Naive B cell (primary cell): ENCODE measurements at regions not wholly inside any gene's neighbourhood (a gene's known extent, or its start where the extent isn't known, plus 50 kb on each side); places are given as distances from the start of the nearest gene placed in this dataset.

ENCODE experiments used
- ATAC-seq, 2 donors: fragments of 150-1000 bp; cut with Tn5 transposase; 2 replicates each; pipeline ENCODE4 v1.10.0; 2021; ENCODE audit warnings: low read depth in 2 of 2, mild to moderate bottlenecking in 2 of 2, moderate library complexity in 2 of 2
- DNase-seq: peaks from one replicate; pipeline ENCODE4 v3.0.0; 2022
- H3K27ac Mint-ChIP-seq, 6 donors: one replicate each; pipeline ENCODE4 v1.8.0; 2020 to 2022; ENCODE audit warnings: mild to moderate bottlenecking in 6 of 6, mixed read lengths in 6 of 6, moderate library complexity in 5 of 6, inconsistent platforms in 2 of 6
- H3K27me3 Mint-ChIP-seq, 3 donors: one replicate each; pipeline ENCODE4 v1.8.0; 2021 to 2022; ENCODE audit warnings: mixed read lengths in 3 of 3, mild to moderate bottlenecking in 1 of 3
- H3K36me3 Mint-ChIP-seq, 2 donors: one replicate each; pipeline ENCODE4 v1.8.0; 2020 to 2022; ENCODE audit warnings: mixed read lengths in 2 of 2, inconsistent platforms in 1 of 2, mild to moderate bottlenecking in 1 of 2
- H3K4me1 Mint-ChIP-seq, 3 donors: one replicate each; pipeline ENCODE4 v1.8.0; 2020 to 2022; ENCODE audit warnings: mixed read lengths in 3 of 3, inconsistent platforms in 1 of 3, mild to moderate bottlenecking in 1 of 3, moderate library complexity in 1 of 3
- H3K4me3 Mint-ChIP-seq, 8 donors: one replicate each; pipeline ENCODE4 v1.8.0; 2020 to 2022; ENCODE audit warnings: mild to moderate bottlenecking in 8 of 8, mixed read lengths in 8 of 8, moderate library complexity in 8 of 8, inconsistent platforms in 2 of 8
- H3K9me3 Mint-ChIP-seq, 7 donors: one replicate each; pipeline ENCODE4 v1.8.0; 2020 to 2022; ENCODE audit warnings: mixed read lengths in 7 of 7, mild to moderate bottlenecking in 5 of 7, inconsistent platforms in 2 of 7, moderate library complexity in 1 of 7

DNA sequence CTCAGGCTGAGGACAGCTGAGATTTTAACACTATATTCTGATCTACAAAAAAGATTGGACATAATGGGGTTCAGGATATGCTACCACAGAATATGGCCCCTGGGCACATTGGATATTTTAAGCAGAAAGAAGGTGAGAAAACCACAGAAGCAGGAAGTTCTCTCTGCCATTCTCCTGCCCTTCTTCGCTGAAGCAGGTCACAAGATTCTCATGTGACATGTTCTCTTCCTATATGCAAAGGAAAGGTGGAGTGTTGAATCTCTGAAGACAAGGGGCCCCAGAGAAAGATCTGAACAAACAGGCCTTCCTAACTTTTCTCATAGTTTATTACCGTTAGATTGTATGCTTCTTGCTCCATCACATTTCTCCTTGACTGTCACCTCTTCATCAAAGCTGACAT, 285.7 kb downstream of the S1PR1 start:
- peaks cover 0 to 3% of the 10 kb centered on the region in 2 donors for H3K36me3 Mint-ChIP-seq

GRCh38 chr1:101526813-101527212, 290.0 kb downstream of the S1PR1 start:
- Mint-ChIP-seq H3K27ac (no peak overlapping the region), H3K36me3 (no peaks in the 10 kb centered on the region), H3K4me3 (no peak overlapping the region), H3K9me3 (peaks cover 0 to 7% (median 3%) of the 10 kb centered on the region in 7 donors), H3K27me3 (peaks cover 21 to 34% (median 25%) of the 10 kb centered on the region in 3 donors), H3K4me1 (peaks cover 4 to 7% (median 6%) of the 10 kb centered on the region in 3 donors)
- ATAC-seq = no peak
- DNase-seq = no peak

More for the DNA sequence above, 285.7 kb downstream of the S1PR1 start:
- DNase-seq = no peak
- Mint-ChIP-seq H3K4me3 (no peak overlapping the region), H3K27ac (no peak overlapping the region), H3K27me3 (peaks cover 15 to 25% (median 23%) of the 10 kb centered on the region in 3 donors), H3K4me1 (peaks cover 4 to 7% (median 6%) of the 10 kb centered on the region in 3 donors), H3K9me3 (peaks cover 0 to 22% (median 13%) of the 10 kb centered on the region in 7 donors)
- no peak for ATAC-seq

GRCh38 chr1:101532377-101532776, 295.6 kb downstream of the S1PR1 start:
- Mint-ChIP-seq H3K9me3 (peaks cover 0 to 8% (median 3%) of the 10 kb centered on the region in 7 donors), H3K4me3 (no peak overlapping the region), H3K27ac (no peak overlapping the region), H3K27me3 (peaks cover 18 to 28% (median 27%) of the 10 kb centered on the region in 3 donors), H3K36me3 (no peaks in the 10 kb centered on the region), H3K4me1 (no peaks in the 10 kb centered on the region)
- DNase-seq = no peak
- no peak for ATAC-seq

- Mint-ChIP-seq H3K9me3 (peaks cover 0 to 1% (median 0%) of the 10 kb centered on the region in 7 donors), H3K4me1 (no peaks in the 10 kb centered on the region), H3K27ac (no peak overlapping the region), H3K36me3 (no peaks in the 10 kb centered on the region), H3K4me3 (no peak overlapping the region), H3K27me3 (peaks cover 18 to 35% (median 34%) of the 10 kb centered on the region in 3 donors)
- DNase-seq (no peak), ATAC-seq (no peak)
Measured at GRCh38 chr1:101540161-101540560, 303.3 kb downstream of the S1PR1 start.

DNA sequence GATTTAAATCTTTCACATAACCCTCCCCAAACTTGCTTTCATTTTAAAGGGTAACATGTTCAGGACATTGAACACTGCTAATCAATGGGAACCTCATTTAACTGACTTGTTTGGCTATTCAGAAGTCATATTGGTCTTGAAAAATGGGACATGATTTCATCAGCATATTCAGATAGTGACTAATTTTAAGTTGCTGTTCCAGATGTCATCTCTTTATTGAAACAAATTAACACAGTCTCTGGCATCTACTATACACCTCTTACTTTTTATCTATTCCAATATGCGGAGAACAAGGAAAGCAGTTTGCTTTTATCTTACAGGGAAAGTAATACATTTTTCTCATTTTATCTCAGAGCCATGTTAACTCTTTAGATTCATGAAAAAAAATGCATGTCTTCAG, 310.1 kb downstream of the S1PR1 start:
- H3K36me3 Mint-ChIP-seq = no peaks in the 10 kb centered on the region
- H3K9me3 Mint-ChIP-seq = no peaks in the 10 kb centered on the region

DNA sequence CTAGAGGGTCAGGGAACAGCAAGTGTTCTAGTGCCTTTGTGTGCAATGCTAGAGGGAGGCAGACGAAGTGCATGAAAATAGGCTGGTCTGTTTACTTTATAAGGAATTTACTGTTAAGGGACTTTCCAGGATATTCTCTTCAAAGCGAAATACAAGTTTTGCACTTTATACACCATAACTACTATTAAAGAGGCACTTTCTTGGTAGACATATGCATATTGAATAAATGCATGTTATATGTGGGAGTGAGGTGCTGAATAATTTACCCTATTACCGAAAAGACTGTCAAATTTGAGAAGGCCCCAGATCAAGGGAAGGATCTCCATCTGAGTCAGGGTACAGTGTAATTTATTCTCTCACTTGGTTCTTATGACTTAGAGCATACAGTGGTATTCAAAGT, 310.5 kb downstream of the S1PR1 start:
- ATAC-seq = no peak
- H3K27ac Mint-ChIP-seq = no peak overlapping the region

More for the DNA sequence above, 310.1 kb downstream of the S1PR1 start:
- Mint-ChIP-seq H3K27ac (no peak overlapping the region), H3K27me3 (peaks cover 7 to 10% (median 10%) of the 10 kb centered on the region in 3 donors), H3K4me3 (no peak overlapping the region), H3K4me1 (no peaks in the 10 kb centered on the region)
- no peak for ATAC-seq
- DNase-seq = no peak

DNA sequence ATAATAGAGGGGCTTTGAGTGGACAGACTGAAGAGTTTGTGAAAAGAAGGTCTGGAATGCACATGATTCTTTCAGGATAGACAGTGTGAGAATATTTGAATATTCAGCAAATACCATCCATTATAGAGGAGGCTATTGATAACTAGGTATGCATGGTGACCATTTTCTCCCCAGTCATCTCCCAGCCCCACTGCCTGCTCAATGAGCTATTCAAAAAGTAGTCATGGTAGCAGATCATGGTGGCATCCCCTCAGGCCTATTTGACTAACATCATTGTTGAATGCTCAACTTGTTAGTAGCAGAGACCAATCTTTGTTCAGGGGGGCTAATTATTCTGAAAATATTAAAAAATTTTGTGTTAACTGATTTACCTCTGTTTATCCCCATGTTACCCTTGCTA, 311.6 kb downstream of the S1PR1 start:
- peaks cover 0 to 5% (median 2%) of the 10 kb centered on the region in 3 donors for H3K27me3 Mint-ChIP-seq
- no peak for DNase-seq
- H3K9me3 Mint-ChIP-seq = no peaks in the 10 kb centered on the region
- H3K36me3 Mint-ChIP-seq = no peaks in the 10 kb centered on the region
- H3K4me3 Mint-ChIP-seq = no peak overlapping the region
- ATAC-seq = no peak
- no peaks in the 10 kb centered on the region for H3K4me1 Mint-ChIP-seq
- H3K27ac Mint-ChIP-seq = no peak overlapping the region

More for the DNA sequence above, 310.5 kb downstream of the S1PR1 start:
- Mint-ChIP-seq H3K4me1 (no peaks in the 10 kb centered on the region), H3K9me3 (no peaks in the 10 kb centered on the region), H3K4me3 (no peak overlapping the region), H3K27me3 (peaks cover 7 to 10% (median 10%) of the 10 kb centered on the region in 3 donors), H3K36me3 (no peaks in the 10 kb centered on the region)
- no peak for DNase-seq

DNA sequence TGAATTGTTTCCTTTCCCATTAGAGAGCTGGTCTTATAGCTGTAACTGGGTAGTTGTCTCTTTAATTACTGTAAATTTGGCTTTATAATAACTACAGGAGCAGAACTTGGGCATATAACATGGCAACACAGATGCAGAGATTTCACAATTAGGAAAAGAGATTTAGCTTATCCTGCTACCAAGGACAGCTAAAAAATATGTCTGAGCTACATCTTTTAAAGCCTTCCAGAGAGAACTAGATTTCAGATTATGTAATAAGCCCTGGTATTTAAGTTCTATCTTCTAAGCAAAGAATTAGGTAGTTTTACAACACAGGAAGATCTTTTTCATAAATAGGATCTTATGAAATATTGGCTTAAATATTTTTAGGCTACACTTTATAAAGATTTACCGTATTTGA, 313.8 kb downstream of the S1PR1 start:
- ATAC-seq (no peak), DNase-seq (no peak)
- Mint-ChIP-seq H3K36me3 (no peaks in the 10 kb centered on the region), H3K27me3 (no peaks in the 10 kb centered on the region), H3K9me3 (peaks cover 0 to 5% (median 0%) of the 10 kb centered on the region in 7 donors), H3K27ac (no peak overlapping the region), H3K4me3 (no peak overlapping the region), H3K4me1 (no peaks in the 10 kb centered on the region)

DNA sequence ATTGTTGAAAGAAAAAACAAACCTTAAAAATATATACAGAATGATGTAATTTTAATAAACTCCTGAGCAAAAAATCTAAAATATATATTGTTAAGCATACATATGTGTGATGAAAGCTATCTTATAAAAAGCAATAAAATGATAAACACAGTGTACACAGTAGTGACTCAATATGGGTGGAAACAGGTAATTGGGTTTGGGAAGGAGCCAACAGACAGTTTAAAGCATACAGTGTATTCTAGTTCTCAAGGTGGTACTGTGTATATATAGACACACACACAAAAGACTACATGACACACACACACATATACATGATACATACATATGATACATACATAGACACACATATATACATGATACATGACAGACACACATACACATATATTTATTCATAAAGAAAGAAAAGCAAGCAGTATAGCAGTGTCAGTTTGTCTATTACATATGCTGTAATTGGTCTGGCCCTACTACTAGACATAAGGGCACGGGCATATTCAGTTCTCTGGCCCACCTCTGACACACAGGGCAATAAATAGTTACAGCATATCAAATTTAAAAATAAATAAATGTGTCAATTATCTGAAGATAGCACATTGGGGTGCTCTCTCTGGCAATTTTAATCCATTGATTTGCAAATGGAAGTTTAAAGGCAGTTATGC, 330.2 kb downstream of the S1PR1 start:
- Mint-ChIP-seq H3K4me3 (no peak overlapping the region), H3K4me1 (no peaks in the 10 kb centered on the region), H3K36me3 (peaks cover 0 to 7% of the 10 kb centered on the region in 2 donors), H3K27me3 (peaks cover 10 to 25% (median 18%) of the 10 kb centered on the region in 3 donors), H3K9me3 (peaks cover 0 to 11% (median 6%) of the 10 kb centered on the region in 7 donors), H3K27ac (peak overlapping the region in 1 of 6 donors; percentile 24)
- no peak for DNase-seq
- no peak for ATAC-seq

- no peak overlapping the region for H3K4me3 Mint-ChIP-seq
- peaks cover 0 to 7% of the 10 kb centered on the region in 2 donors for H3K36me3 Mint-ChIP-seq
- peaks cover 0 to 11% (median 6%) of the 10 kb centered on the region in 7 donors for H3K9me3 Mint-ChIP-seq
- H3K27me3 Mint-ChIP-seq = peaks cover 14 to 30% (median 18%) of the 10 kb centered on the region in 3 donors
- H3K27ac Mint-ChIP-seq = no peak overlapping the region
- H3K4me1 Mint-ChIP-seq = no peaks in the 10 kb centered on the region
- ATAC-seq (peak; percentile 63 to 74), DNase-seq (peak; percentile 26)
Measured at GRCh38 chr1:101567582-101568189, 330.9 kb downstream of the S1PR1 start.

DNA sequence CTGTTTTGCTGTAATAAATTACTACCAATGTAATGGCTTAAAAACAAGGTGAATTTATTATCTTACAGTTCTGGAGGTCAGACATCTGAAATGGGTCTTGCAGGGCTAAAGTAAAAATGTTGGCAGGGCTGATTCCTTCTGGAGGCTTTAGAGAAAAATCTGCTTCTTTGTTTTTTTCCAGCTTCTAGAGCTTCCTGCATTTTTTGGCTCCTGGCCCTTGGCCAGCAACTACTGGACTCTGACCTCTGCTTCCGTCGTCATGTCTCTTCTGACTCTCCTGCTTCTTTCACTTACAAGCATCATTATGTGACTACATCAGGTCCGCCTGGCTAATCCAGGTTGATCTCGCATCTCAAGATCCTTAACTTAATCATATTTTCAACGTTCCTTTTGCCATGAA, 350.9 kb downstream of the S1PR1 start:
- ATAC-seq (no peak), DNase-seq (no peak)
- H3K9me3 Mint-ChIP-seq = no peaks in the 10 kb centered on the region
- no peaks in the 10 kb centered on the region for H3K4me1 Mint-ChIP-seq
- no peak overlapping the region for H3K4me3 Mint-ChIP-seq
- peaks cover 10 to 27% (median 18%) of the 10 kb centered on the region in 3 donors for H3K27me3 Mint-ChIP-seq
- no peak overlapping the region for H3K27ac Mint-ChIP-seq
- H3K36me3 Mint-ChIP-seq = no peaks in the 10 kb centered on the region

DNA sequence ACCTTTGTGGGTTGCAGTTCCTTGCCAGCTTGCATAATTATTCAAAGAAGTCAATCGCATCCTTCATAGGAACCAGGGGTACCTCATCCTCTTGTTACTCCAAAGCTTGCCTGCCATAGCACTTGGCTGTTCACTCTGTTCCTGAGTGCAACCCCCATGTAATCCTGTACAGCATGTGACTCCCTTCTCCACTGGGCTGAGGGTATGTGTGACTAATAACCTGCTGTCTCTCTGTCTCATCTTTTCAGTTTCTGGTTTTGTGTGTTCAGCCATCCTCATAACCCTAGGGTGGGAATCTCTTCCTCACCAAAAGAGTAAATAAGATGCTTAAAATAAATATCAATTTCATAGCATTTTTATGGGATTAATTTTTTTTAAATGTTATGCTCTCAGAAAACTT, 351.9 kb downstream of the S1PR1 start:
- H3K27ac Mint-ChIP-seq = no peak overlapping the region
- H3K4me3 Mint-ChIP-seq = no peak overlapping the region
- peaks cover 5 to 27% (median 14%) of the 10 kb centered on the region in 3 donors for H3K27me3 Mint-ChIP-seq
- ATAC-seq (no peak), DNase-seq (no peak)
- no peaks in the 10 kb centered on the region for H3K4me1 Mint-ChIP-seq
- H3K36me3 Mint-ChIP-seq = no peaks in the 10 kb centered on the region
- no peaks in the 10 kb centered on the region for H3K9me3 Mint-ChIP-seq

GRCh38 chr1:101592845-101593244, 356.0 kb downstream of the S1PR1 start:
- H3K4me3 Mint-ChIP-seq = no peak overlapping the region
- no peaks in the 10 kb centered on the region for H3K9me3 Mint-ChIP-seq
- no peaks in the 10 kb centered on the region for H3K4me1 Mint-ChIP-seq
- H3K36me3 Mint-ChIP-seq = no peaks in the 10 kb centered on the region
- DNase-seq (no peak), ATAC-seq (no peak)
- peaks cover 5 to 19% (median 7%) of the 10 kb centered on the region in 3 donors for H3K27me3 Mint-ChIP-seq
- no peak overlapping the region for H3K27ac Mint-ChIP-seq

- Mint-ChIP-seq H3K36me3 (no peaks in the 10 kb centered on the region), H3K4me3 (no peak overlapping the region), H3K27me3 (peaks cover 0 to 3% (median 3%) of the 10 kb centered on the region in 3 donors), H3K9me3 (no peaks in the 10 kb centered on the region), H3K4me1 (no peaks in the 10 kb centered on the region), H3K27ac (no peak overlapping the region)
- ATAC-seq (no peak), DNase-seq (no peak)
Measured at GRCh38 chr1:101595881-101596374, 359.1 kb downstream of the S1PR1 start.
